GM12891 (cell line): ENCODE measurements at regions not wholly inside any gene's neighbourhood (a gene's known extent, or its start where the extent isn't known, plus 50 kb on each side); places are given as distances from the start of the nearest gene placed in this dataset.
A peak's percentile ranks its signal among the peaks of the same experiment; 100 is the strongest.

Experiments
- PAX5 ChIP-seq: IDR thresholded peaks from 2 replicates; pipeline ENCODE4 v1.6.1; 2011; ENCODE audit warnings: low read length, moderate library complexity, mild to moderate bottlenecking; ENCODE audit not compliant: insufficient read depth, severe bottlenecking
- POLR2A ChIP-seq: IDR thresholded peaks from 2 replicates; pipeline ENCODE4 v1.6.1; 2011; ENCODE audit warnings: low read depth, low read length, control low read depth
- POLR2AphosphoS5 ChIP-seq: IDR thresholded peaks from 2 replicates; pipeline ENCODE4 v1.6.1; 2011; ENCODE audit warnings: low read depth, low read length, control low read depth
- POU2F2 ChIP-seq: IDR thresholded peaks from 2 replicates; pipeline ENCODE4 v1.6.1; 2011; ENCODE audit warnings: low read depth, mild to moderate bottlenecking, control low read depth, low read length, moderate library complexity
- SPI1 ChIP-seq: IDR thresholded peaks from 2 replicates; pipeline ENCODE4 v1.6.1; 2011; ENCODE audit warnings: low read depth, low read length, control low read depth
- TAF1 ChIP-seq: IDR thresholded peaks from 2 replicates; pipeline ENCODE4 v1.6.1; 2011; ENCODE audit warnings: low read depth, low read length, control low read depth

GRCh38 chr3:109888026-109888425 is 550.7 kb upstream of the DPPA4 start:
- TF ChIP-seq TAF1 (no peak), POLR2A (no peak), POLR2AphosphoS5 (no peak), SPI1 (peak; percentile 42; the same call in 1 of the 2 replicates), PAX5 (no peak), POU2F2 (no peak)
